ENCODE measurements at regions not wholly inside any gene's neighbourhood (a gene's known extent, or its start where the extent isn't known, plus 50 kb on each side); places are given as distances from the start of the nearest gene placed in this dataset.

GRCh38 chr12:107537464-107538119 is 148.0 kb upstream of the PWP1 start:
- DNase-seq: no peak

- DNase-seq: no peak
These were observed 146.2 kb upstream of the PWP1 start for GRCh38 chr12:107539196-107539939.

GRCh38 chr12:107541001-107541705 is 144.4 kb upstream of the PWP1 start:
- DNase-seq: no peak

GRCh38 chr12:107543416-107543815 is 142.2 kb upstream of the PWP1 start:
- no peak for DNase-seq

GRCh38 chr12:107543841-107544240 is 141.8 kb upstream of the PWP1 start:
- no peak for DNase-seq

GRCh38 chr12:107544937-107545336 is 140.7 kb upstream of the PWP1 start:
- no peak for DNase-seq

GRCh38 chr12:107545737-107546353 is 139.8 kb upstream of the PWP1 start:
- DNase-seq: no peak

- no peak for DNase-seq
These were observed 138.2 kb upstream of the PWP1 start for GRCh38 chr12:107547389-107547788.

- no peak for DNase-seq
These were observed 135.7 kb upstream of the PWP1 start for GRCh38 chr12:107549651-107550480.

GRCh38 chr12:107551434-107551833 is 134.2 kb upstream of the PWP1 start:
- no peak for DNase-seq

- no peak for DNase-seq
These were observed 133.3 kb upstream of the PWP1 start for GRCh38 chr12:107552263-107552662.

- DNase-seq: no peak
These were observed 132.3 kb upstream of the PWP1 start for GRCh38 chr12:107553211-107553765.

- no peak for DNase-seq
These were observed 130.7 kb upstream of the PWP1 start for GRCh38 chr12:107554941-107555340.

- DNase-seq: no peak
These were observed 128.6 kb upstream of the PWP1 start for GRCh38 chr12:107557026-107557425.

- DNase-seq: no peak
These were observed 128.0 kb upstream of the PWP1 start for GRCh38 chr12:107557589-107558100.

- DNase-seq: no peak
These were observed 127.3 kb upstream of the PWP1 start for GRCh38 chr12:107558141-107558815.

- no peak for DNase-seq
These were observed 126.7 kb upstream of the PWP1 start for GRCh38 chr12:107558816-107559382.

- no peak for DNase-seq
These were observed 125.3 kb upstream of the PWP1 start for GRCh38 chr12:107560165-107560898.

- DNase-seq: no peak
These were observed 124.7 kb upstream of the PWP1 start for GRCh38 chr12:107560899-107561285.

GRCh38 chr12:107564946-107565345 is 120.7 kb upstream of the PWP1 start:
- DNase-seq: peak; percentile 30
